H1 (cell line): ENCODE measurements at regions not wholly inside any gene's neighbourhood (a gene's known extent, or its start where the extent isn't known, plus 50 kb on each side); places are given as distances from the start of the nearest gene placed in this dataset.

ENCODE experiments used
- CTCF ChIA-PET: fragments of 300-600 bp; sonication (Branson Sonifier 250); formaldehyde crosslinking; loops from one replicate; lab custom pipeline; 2021; ENCODE audit not compliant: partially characterized antibody; lab: Charles Lee
- POLR2A ChIA-PET: fragments of 300-600 bp; sonication (Branson Sonifier 250); formaldehyde crosslinking; loops from one replicate; lab custom pipeline; 2021; ENCODE audit warnings: inconsistent platforms; ENCODE audit not compliant: partially characterized antibody; lab: Charles Lee
- DNase-seq, 2 experiments: peaks; one replicate each; pipeline versions ENCODE4 v3.0.0 to v3.0.0-alpha.2; 2010 to 2022; ENCODE audit warnings: low spot score in 2 of 2, low read depth in 1 of 2, mixed read lengths in 1 of 2
- FAIRE-seq: peaks from 2 replicates; lab custom pipeline; 2011; peaks lifted over from hg19 to GRCh38; lab: Jason Lieb, UNC
- H2AFZ ChIP-seq: 2 replicates; pipeline ENCODE4 v1.8.1; 2012; ENCODE audit warnings: low read length, inconsistent platforms
- H2AK5ac ChIP-seq: 2 replicates; pipeline ENCODE4 v1.6.1; 2013; ENCODE audit warnings: low read depth, low read length
- H2BK120ac ChIP-seq: replicated peaks from 2 replicates; pipeline ENCODE3; 2013; ENCODE audit warnings: low read depth, low read length, inconsistent platforms
- H2BK12ac ChIP-seq: 2 replicates; pipeline ENCODE4 v1.6.1; 2013; ENCODE audit warnings: low read depth, low read length
- H2BK15ac ChIP-seq: 2 replicates; pipeline ENCODE4 v1.6.1; 2013; ENCODE audit warnings: low read length
- H2BK20ac ChIP-seq: 2 replicates; pipeline ENCODE4 v1.6.1; 2013; ENCODE audit warnings: low read length
- H2BK5ac ChIP-seq: 2 replicates; pipeline ENCODE4 v1.6.1; 2013; ENCODE audit warnings: low read depth, low read length
- H3K14ac ChIP-seq: 2 replicates; pipeline ENCODE4 v1.6.1; 2013; ENCODE audit warnings: inconsistent platforms; ENCODE audit not compliant: insufficient read length
- H3K18ac ChIP-seq: 2 replicates; pipeline ENCODE4 v1.6.1; 2013; ENCODE audit warnings: low read length; ENCODE audit errors: extremely low read depth
- H3K23ac ChIP-seq: 2 replicates; pipeline ENCODE4 v1.6.1; 2013; ENCODE audit warnings: inconsistent platforms; ENCODE audit not compliant: insufficient read length
- H3K23me2 ChIP-seq: 2 replicates; pipeline ENCODE4 v1.6.1; 2013; ENCODE audit warnings: low read depth, low read length
- H3K27ac ChIP-seq: 2 replicates; pipeline ENCODE4 v1.6.1; 2011; ENCODE audit warnings: low read depth, low read length, inconsistent platforms
- H3K27me3 ChIP-seq, 4 experiments: replicated peaks in 1 of 4; 1 replicate in 1 of 4; 2 replicates in 3 of 4; pipeline versions ENCODE4 v1.6.1 to v1.8.1; 2011 to 2013; ENCODE audit warnings: low read length in 3 of 4, mild to moderate bottlenecking in 3 of 4, inconsistent platforms in 2 of 4, mixed read lengths in 2 of 4, moderate library complexity in 1 of 4; ENCODE audit not compliant: control insufficient read depth in 3 of 4, insufficient read depth in 3 of 4; ENCODE audit errors: extremely low read depth in 1 of 4
- H3K36me3 ChIP-seq, 4 experiments: 2 replicates each; pipeline versions ENCODE4 v1.6.1 to v1.8.1; 2011 to 2013; ENCODE audit warnings: mild to moderate bottlenecking in 4 of 4, low read length in 3 of 4, moderate library complexity in 2 of 4, control low read depth in 1 of 4, inconsistent platforms in 1 of 4; ENCODE audit not compliant: insufficient read depth in 4 of 4, control insufficient read depth in 2 of 4
- H3K4ac ChIP-seq: replicated peaks from 2 replicates; pipeline ENCODE3; 2013; ENCODE audit warnings: low read length, low read depth, mixed read lengths, inconsistent platforms; ENCODE audit not compliant: insufficient read length
- H3K4me1 ChIP-seq, 4 experiments: replicated peaks in 1 of 4; 1 replicate in 1 of 4; 2 replicates in 3 of 4; pipeline versions ENCODE4 v1.6.1 to v1.8.1; 2011 to 2013; ENCODE audit warnings: low read length in 3 of 4, inconsistent platforms in 2 of 4, mixed read lengths in 1 of 4; ENCODE audit not compliant: insufficient read depth in 4 of 4, control insufficient read depth in 3 of 4
- H3K4me2 ChIP-seq, 2 experiments: 2 replicates each; pipeline versions ENCODE4 v1.6.1 to v1.8.1; 2011 to 2013; ENCODE audit warnings: low read depth in 2 of 2, low read length in 2 of 2, control low read depth in 1 of 2, inconsistent platforms in 1 of 2, mild to moderate bottlenecking in 1 of 2; ENCODE audit not compliant: insufficient read depth in 1 of 2
- H3K4me3 ChIP-seq, 4 experiments: fragments of 200-600, 300-600 bp in 1 of 4; sonication (generic), shearing (Covaris generic), sonication (Bioruptor Twin) in 1 of 4; 2 replicates each; pipeline versions ENCODE4 v1.5.1 to v1.8.1; 2011 to 2016; ENCODE audit warnings: low read length in 4 of 4, low read depth in 3 of 4, control low read depth in 2 of 4, inconsistent platforms in 2 of 4, mild to moderate bottlenecking in 2 of 4, mixed read lengths in 1 of 4, moderate library complexity in 1 of 4; ENCODE audit not compliant: insufficient read depth in 2 of 4; ENCODE audit errors: extremely low read depth in 1 of 4
- H3K56ac ChIP-seq: replicated peaks from 2 replicates; pipeline ENCODE3; 2013; ENCODE audit warnings: low read depth, mild to moderate bottlenecking, mixed read lengths, low read length, inconsistent platforms; ENCODE audit not compliant: insufficient read length
- H3K79me1 ChIP-seq: 2 replicates; pipeline ENCODE4 v1.6.1; 2013; ENCODE audit warnings: low read depth, low read length, control low read depth
- H3K79me2 ChIP-seq, 2 experiments: 2 replicates each; pipeline versions ENCODE4 v1.6.1 to v1.8.1; 2012 to 2013; ENCODE audit warnings: low read length in 2 of 2, mild to moderate bottlenecking in 2 of 2, inconsistent platforms in 1 of 2; ENCODE audit not compliant: insufficient read depth in 2 of 2, control insufficient read depth in 1 of 2
- H3K9ac ChIP-seq, 4 experiments: replicated peaks in 1 of 4; 1 replicate in 1 of 4; 2 replicates in 3 of 4; pipeline versions ENCODE4 v1.6.1 to v1.8.1; 2011 to 2013; ENCODE audit warnings: low read depth in 3 of 4, low read length in 3 of 4, control low read depth in 2 of 4, mild to moderate bottlenecking in 2 of 4, moderate library complexity in 2 of 4, inconsistent platforms in 1 of 4; ENCODE audit errors: extremely low read depth in 1 of 4
- H3K9me3 ChIP-seq, 2 experiments: 2 replicates each; pipeline versions ENCODE4 v1.6.1 to v1.8.1; 2012 to 2013; ENCODE audit warnings: mild to moderate bottlenecking in 2 of 2, moderate library complexity in 2 of 2, control low read depth in 1 of 2, inconsistent platforms in 1 of 2, low read depth in 1 of 2, low read length in 1 of 2, mixed read lengths in 1 of 2; ENCODE audit not compliant: insufficient read depth in 2 of 2
- H4K20me1 ChIP-seq, 2 experiments: replicated peaks in 1 of 2; 2 replicates each; pipeline versions ENCODE3 to v1.8.1; 2011 to 2013; ENCODE audit warnings: inconsistent platforms in 2 of 2, low read length in 2 of 2, mild to moderate bottlenecking in 1 of 2; ENCODE audit not compliant: insufficient read depth in 2 of 2, control insufficient read depth in 1 of 2
- H4K5ac ChIP-seq: 2 replicates; pipeline ENCODE4 v1.6.1; 2013; ENCODE audit warnings: low read length, low read depth, mixed read lengths, inconsistent platforms; ENCODE audit not compliant: insufficient read length
- H4K8ac ChIP-seq: 2 replicates; pipeline ENCODE4 v1.8.0; 2013; ENCODE audit warnings: mild to moderate bottlenecking, moderate library complexity, low read length, inconsistent platforms; ENCODE audit not compliant: insufficient read depth; ENCODE audit errors: extremely low read depth
- H4K91ac ChIP-seq: replicated peaks from 2 replicates; pipeline ENCODE3; 2013; ENCODE audit warnings: low read length, mixed read lengths, inconsistent platforms; ENCODE audit not compliant: insufficient read length
- CBX5 ChIP-seq: fragments of 300-800, 300-1000 bp; sonication (generic); IDR thresholded peaks from 2 replicates; pipeline ENCODE4 v1.7.1; 2016; ENCODE audit warnings: antibody characterized with exemption, low read length, low read depth
- CHD2 ChIP-seq: IDR thresholded peaks from 2 replicates; pipeline ENCODE4 v1.6.1; 2012; ENCODE audit warnings: low read length, improper control_type of control experiment
- GTF2F1 ChIP-seq: IDR thresholded peaks from 2 replicates; pipeline ENCODE4 v1.6.1; 2012; ENCODE audit warnings: low read depth, low read length, improper control_type of control experiment, borderline replicate concordance
- SAP30 ChIP-seq: fragments of 300-600 bp; sonication (generic); IDR thresholded peaks from 2 replicates; pipeline ENCODE4 v1.7.1; 2012; ENCODE audit warnings: low read length, moderate library complexity, mild to moderate bottlenecking, inconsistent platforms; ENCODE audit not compliant: insufficient read depth, insufficient replicate concordance
- SIX5 ChIP-seq: IDR thresholded peaks from 2 replicates; pipeline ENCODE4 v1.6.1; 2011; ENCODE audit warnings: mild to moderate bottlenecking, low read depth, low read length
- ZNF274 ChIP-seq: IDR thresholded peaks from 2 replicates; pipeline ENCODE4 v1.7.0; 2012; ENCODE audit warnings: low read length, borderline replicate concordance; ENCODE audit errors: extremely low read depth
- WGBS, 2 experiments: shearing (Covaris generic) in 1 of 2; methylation state at CpG; one replicate each; pipeline versions ENCODE4 v1.1.6 to v1.1.7; 2013 to 2015; ENCODE audit warnings: low lambda C conversion rate in 2 of 2, mixed read lengths in 2 of 2, inconsistent platforms in 1 of 2, low coverage in 1 of 2, missing lambda C conversion rate in 1 of 2; ENCODE audit not compliant: insufficient replicate concordance in 2 of 2, insufficient coverage in 1 of 2, insufficient read length in 1 of 2; ENCODE audit errors: extremely low coverage in 1 of 2, missing lambda C conversion rate in 1 of 2; 5-methylcytosine and 5-hydroxymethylcytosine counted together

DNA sequence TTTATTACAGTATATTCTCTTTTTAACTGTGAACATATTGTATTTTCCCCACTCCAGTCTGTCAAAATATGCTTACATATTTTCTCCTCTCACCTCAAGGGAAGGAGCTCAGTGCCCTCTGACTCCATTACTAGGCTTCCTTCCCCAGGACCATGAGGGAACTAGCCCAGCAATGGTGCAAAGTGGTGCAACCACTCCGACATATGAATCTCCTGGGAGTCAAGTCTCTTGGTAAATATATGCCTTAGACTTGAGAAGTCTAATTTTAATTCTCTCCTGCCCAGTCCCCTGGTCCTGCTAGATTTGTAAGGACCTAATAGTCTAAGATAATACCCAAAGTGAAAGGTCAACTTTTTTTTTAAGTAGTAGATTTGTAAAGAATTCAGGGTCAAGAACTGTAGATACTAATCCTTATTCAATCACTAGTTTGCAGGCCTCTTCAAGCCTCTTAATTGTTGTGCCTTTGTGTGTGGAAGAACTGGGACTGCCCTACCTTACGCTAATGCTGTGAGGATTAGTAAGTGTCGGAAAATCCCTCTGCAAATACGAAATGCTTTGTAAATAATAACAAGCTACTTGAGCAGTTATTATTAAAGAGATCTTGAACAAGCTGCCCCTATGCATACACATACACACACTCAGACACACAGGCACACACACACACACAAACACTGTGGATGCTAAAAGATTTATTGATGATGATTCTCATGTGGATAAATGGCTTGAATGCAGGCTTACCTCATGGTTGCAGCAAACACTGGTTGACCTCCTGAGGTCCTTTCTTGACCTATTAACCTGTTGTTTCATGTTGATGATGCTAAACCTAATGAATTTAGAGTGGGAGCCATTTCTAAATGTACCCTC is 251.2 kb upstream of the PARD3B start:
- TF ChIP-seq SAP30 (no peak), CBX5 (no peak), GTF2F1 (no peak), ZNF274 (no peak), CHD2 (no peak), SIX5 (no peak)
- TF ChIP-seq, all 59 proteins: peak for 0
- Histone ChIP-seq H3K14ac (no peak overlapping the region), H3K23ac (no peak overlapping the region), H4K20me1 (no peaks in the 10 kb centered on the region), H3K56ac (no peak overlapping the region), H3K79me1 (no peaks in the 10 kb centered on the region), H2BK120ac (no peak overlapping the region), H4K8ac (no peak overlapping the region), H4K91ac (no peak overlapping the region), H3K9me3 (no peaks in the 10 kb centered on the region), H2BK12ac (0 out of 2 replicates have a peak overlapping the region, but pooled peaks have one; percentile 35), H2BK15ac (no peak overlapping the region), H2AFZ (0 out of 2 replicates have a peak overlapping the region, but pooled peaks have one; percentile 57), H2BK20ac (no peak overlapping the region), H3K27ac (no peak overlapping the region), H3K18ac (no peak overlapping the region), H2BK5ac (no peak overlapping the region), H3K4me2 (no peak overlapping the region), H3K9ac (no peak overlapping the region), H4K5ac (no peak overlapping the region), H3K36me3 (no peaks in the 10 kb centered on the region), H3K27me3 (no peaks in the 10 kb centered on the region), H3K79me2 (no peaks in the 10 kb centered on the region), H3K23me2 (no peaks in the 10 kb centered on the region; the same call in 1 of the 2 replicates), H3K4me1 (no peaks in the 10 kb centered on the region), H3K4ac (no peak overlapping the region), H2AK5ac (no peak overlapping the region), H3K4me3 (no peak overlapping the region)
- FAIRE-seq, result no peak
- POLR2A ChIA-PET, result no interaction called here
- CTCF ChIA-PET, result interaction anchor here (1.3 to 1.4 kb wide), 2 partner anchors 10 to 39 kb away, joined by 3 read pairs; no protein-coding TSS in a partner anchor
- no peak for DNase-seq
- 90% methylated on average over 4 of the region's 4 CpGs; no CpG with 5 or more reads in 1 of the 2 experiments for WGBS, 2 experiments
